BJ (cell line): ENCODE measurements at regions not wholly inside any gene's neighbourhood (a gene's known extent, or its start where the extent isn't known, plus 50 kb on each side); places are given as distances from the start of the nearest gene placed in this dataset.

Source experiments
- CTCF ChIA-PET: fragments of 350-600 bp; formaldehyde crosslinking; extraction: SDS; loops from one replicate; lab custom pipeline; 2021; ENCODE audit warnings: antibody characterized with exemption, inconsistent platforms; lab: Yijun Ruan, JAX
- POLR2A ChIA-PET: fragments of 300-600 bp; sonication (Branson Sonifier 250); formaldehyde crosslinking; extraction: SDS; loops from one replicate; lab custom pipeline; 2021; ENCODE audit warnings: antibody characterized with exemption; lab: Charles Lee
- DNase-seq: peaks from one replicate; pipeline ENCODE4 v3.0.0-alpha.2; 2011; ENCODE audit warnings: low read depth
- H3K27me3 ChIP-seq: 2 replicates; pipeline ENCODE4 v1.6.0; 2011; ENCODE audit warnings: low read length; ENCODE audit not compliant: control insufficient read depth, insufficient read depth
- H3K36me3 ChIP-seq: 2 replicates; pipeline ENCODE4 v1.5.1; 2011; ENCODE audit warnings: low read length; ENCODE audit not compliant: control insufficient read depth, insufficient read depth
- H3K4me3 ChIP-seq: 2 replicates; pipeline ENCODE4 v1.5.1; 2011; ENCODE audit warnings: low read depth, mild to moderate bottlenecking, control low read depth, low read length
- CTCF ChIP-seq: IDR thresholded peaks from 2 replicates; pipeline ENCODE4 v1.5.1; 2011; ENCODE audit warnings: low read depth, mild to moderate bottlenecking, control low read depth, inconsistent platforms, low read length, moderate library complexity; ENCODE audit not compliant: insufficient read depth

GRCh38 chr20:12223057-12223456, 305.4 kb downstream of the BTBD3 start:
- ChIA-PET CTCF (no interaction called here), POLR2A (no interaction called here)
- H3K4me3 ChIP-seq = no peak overlapping the region

GRCh38 chr20:12225898-12226297, 308.2 kb downstream of the BTBD3 start:
- no peak for TF ChIP-seq CTCF
- CTCF ChIA-PET = no interaction called here
- POLR2A ChIA-PET = no interaction called here

More at GRCh38 chr20:12223057-12223456, 305.4 kb downstream of the BTBD3 start:
- no peaks in the 10 kb centered on the region for H3K36me3 ChIP-seq
- H3K27me3 ChIP-seq = no peaks in the 10 kb centered on the region
- no peak for TF ChIP-seq CTCF
- DNase-seq = no peak

DNA sequence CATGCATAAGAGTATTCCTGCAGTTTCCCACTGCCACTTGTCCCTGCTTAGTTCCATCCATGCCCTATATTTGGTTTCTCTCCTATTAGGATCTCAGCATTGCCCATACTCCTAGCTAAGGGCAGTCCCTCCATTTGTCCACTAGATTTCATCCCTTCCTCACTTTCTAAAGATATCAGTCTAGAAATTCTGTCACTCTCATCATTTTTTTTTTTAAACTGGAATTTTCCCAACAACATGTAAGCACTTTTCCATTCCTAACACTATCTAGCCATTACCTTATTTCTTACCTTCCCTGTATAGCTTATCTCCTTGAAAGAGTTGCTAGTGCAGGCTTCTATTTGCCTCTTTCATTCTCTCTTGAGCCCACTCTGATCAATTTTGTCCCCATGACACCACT, 312.2 kb downstream of the BTBD3 start:
- Histone ChIP-seq H3K27me3 (no peaks in the 10 kb centered on the region), H3K4me3 (no peak overlapping the region), H3K36me3 (no peaks in the 10 kb centered on the region)
- ChIA-PET POLR2A (no interaction called here), CTCF (interaction anchor here (0.7 kb wide), 1 partner anchor 1230 kb away, joined by 3 read pairs; no protein-coding TSS in a partner anchor)
- DNase-seq = no peak
- TF ChIP-seq CTCF = no peak

More at GRCh38 chr20:12225898-12226297, 308.2 kb downstream of the BTBD3 start:
- DNase-seq = no peak
- Histone ChIP-seq H3K4me3 (no peak overlapping the region), H3K27me3 (no peaks in the 10 kb centered on the region), H3K36me3 (no peaks in the 10 kb centered on the region)

DNA sequence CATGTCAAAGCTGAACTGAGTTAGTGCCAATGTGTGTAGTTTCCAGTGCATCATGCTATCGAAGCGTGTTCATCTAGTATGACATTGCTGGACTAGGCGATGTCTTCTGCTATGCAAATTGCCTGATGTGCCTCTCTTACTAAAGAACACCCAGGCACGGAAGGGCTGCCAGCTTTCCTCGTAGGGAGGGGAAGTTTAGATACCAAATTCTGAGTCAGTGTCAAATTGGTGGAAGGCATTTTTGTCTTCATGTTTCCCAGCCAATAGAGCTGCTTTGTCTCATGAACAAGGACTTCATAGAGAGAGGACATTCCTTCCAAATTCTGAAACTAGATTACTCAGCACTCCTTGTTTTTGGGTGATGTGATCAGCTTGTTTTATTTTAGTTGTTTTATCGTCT, 320.1 kb downstream of the BTBD3 start:
- ChIA-PET CTCF (no interaction called here), POLR2A (no interaction called here)
- H3K27me3 ChIP-seq = no peaks in the 10 kb centered on the region
- no peak overlapping the region for H3K4me3 ChIP-seq
- no peaks in the 10 kb centered on the region for H3K36me3 ChIP-seq
- no peak for TF ChIP-seq CTCF
- DNase-seq = no peak

GRCh38 chr20:12241065-12241464, 323.4 kb downstream of the BTBD3 start:
- no peak for DNase-seq
- no peaks in the 10 kb centered on the region for H3K27me3 ChIP-seq
- POLR2A ChIA-PET = interaction anchor here (0.6 kb wide), 1 partner anchor 196 kb away, joined by 10 read pairs; no protein-coding TSS in a partner anchor
- CTCF ChIA-PET = no interaction called here
- TF ChIP-seq CTCF = no peak
- no peak overlapping the region for H3K4me3 ChIP-seq
- H3K36me3 ChIP-seq = no peaks in the 10 kb centered on the region
